ENCODE measurements at regions not wholly inside any gene's neighbourhood (a gene's known extent, or its start where the extent isn't known, plus 50 kb on each side); places are given as distances from the start of the nearest gene placed in this dataset.

DNA sequence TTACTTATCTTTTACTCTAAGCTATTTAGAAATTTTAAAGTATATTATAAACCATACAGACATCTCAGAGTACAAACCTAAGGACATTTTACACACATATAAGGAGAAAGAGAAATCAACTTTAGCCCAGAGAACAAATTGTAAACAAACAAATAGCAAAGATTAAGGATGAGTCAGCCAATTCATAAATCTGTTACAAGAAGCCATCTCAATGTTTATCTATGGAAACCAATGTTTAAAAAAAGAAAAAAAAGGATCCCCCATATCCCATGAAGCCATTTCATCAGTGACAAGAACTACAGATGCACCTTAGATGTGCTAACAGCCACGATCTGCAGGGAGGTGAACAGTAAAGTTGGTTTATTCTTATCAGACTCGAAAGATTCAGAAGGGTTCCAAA, 437.1 kb downstream of the SHQ1 start:
- TF ChIP-seq, protein P1, sequence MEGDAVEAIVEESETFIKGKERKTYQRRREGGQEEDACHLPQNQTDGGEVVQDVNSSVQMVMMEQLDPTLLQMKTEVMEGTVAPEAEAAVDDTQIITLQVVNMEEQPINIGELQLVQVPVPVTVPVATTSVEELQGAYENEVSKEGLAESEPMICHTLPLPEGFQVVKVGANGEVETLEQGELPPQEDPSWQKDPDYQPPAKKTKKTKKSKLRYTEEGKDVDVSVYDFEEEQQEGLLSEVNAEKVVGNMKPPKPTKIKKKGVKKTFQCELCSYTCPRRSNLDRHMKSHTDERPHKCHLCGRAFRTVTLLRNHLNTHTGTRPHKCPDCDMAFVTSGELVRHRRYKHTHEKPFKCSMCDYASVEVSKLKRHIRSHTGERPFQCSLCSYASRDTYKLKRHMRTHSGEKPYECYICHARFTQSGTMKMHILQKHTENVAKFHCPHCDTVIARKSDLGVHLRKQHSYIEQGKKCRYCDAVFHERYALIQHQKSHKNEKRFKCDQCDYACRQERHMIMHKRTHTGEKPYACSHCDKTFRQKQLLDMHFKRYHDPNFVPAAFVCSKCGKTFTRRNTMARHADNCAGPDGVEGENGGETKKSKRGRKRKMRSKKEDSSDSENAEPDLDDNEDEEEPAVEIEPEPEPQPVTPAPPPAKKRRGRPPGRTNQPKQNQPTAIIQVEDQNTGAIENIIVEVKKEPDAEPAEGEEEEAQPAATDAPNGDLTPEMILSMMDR (IDR thresholded peaks at IDR 0.05; ENCODE audit: low read length): no peak
- TF ChIP-seq EZH2 (optimal IDR thresholded peaks at IDR 0.05; ENCODE audit: low read depth, low read length) (no peak), EZH2phosphoT487 (IDR thresholded peaks at IDR 0.05; ENCODE audit: low read length) (no peak)
